ENCODE measurements at regions not wholly inside any gene's neighbourhood (a gene's known extent, or its start where the extent isn't known, plus 50 kb on each side); places are given as distances from the start of the nearest gene placed in this dataset.

- Histone ChIP-seq H3K79me2 (replicated peaks; ENCODE audit: insufficient read depth, low read length) (no peaks in the 10 kb centered on the region), H3K36me3 (ENCODE audit: insufficient read depth, low read length) (no peaks in the 10 kb centered on the region), H3K4me3 (ENCODE audit: low read length) (no peak overlapping the region), H3K4me2 (ENCODE audit: low read length) (no peak overlapping the region), H4K20me1 (ENCODE audit: insufficient read depth) (no peaks in the 10 kb centered on the region), H3K9me3 (ENCODE audit: low read length) (no peaks in the 10 kb centered on the region), H2AFZ (ENCODE audit: low read depth, low read length) (no peak overlapping the region), H3K9ac (ENCODE audit: low read length) (no peak overlapping the region), H3K27me3 (ENCODE audit: insufficient read depth, low read depth, low read length) (no peaks in the 10 kb centered on the region), H3F3A (ENCODE audit: insufficient read depth, low read length, poor library complexity, severe bottlenecking) (no peaks in the 10 kb centered on the region), H3K9me2 (ENCODE audit: insufficient read depth, low read length) (no peaks in the 10 kb centered on the region), H3K27ac (ENCODE audit: low read length) (no peak overlapping the region)
- TF ChIP-seq EP300 (conservative IDR thresholded peaks at IDR 0.05; ENCODE audit: poor library complexity, severe bottlenecking): no peak
- no peak for TF ChIP-seq REST (IDR thresholded peaks at IDR 0.05; ENCODE audit: borderline replicate concordance)
- no peak for TF ChIP-seq EZH2 (IDR thresholded peaks at IDR 0.05; ENCODE audit: borderline replicate concordance, insufficient read depth, low read length, poor library complexity, severe bottlenecking)
- no peak for TF ChIP-seq TAF1 (IDR thresholded peaks at IDR 0.05; ENCODE audit: low read depth)
- TF ChIP-seq RAD21 (conservative IDR thresholded peaks at IDR 0.05): no peak
- no peak for TF ChIP-seq MXI1 (conservative IDR thresholded peaks at IDR 0.05; ENCODE audit: poor library complexity, severe bottlenecking)
- TF ChIP-seq SMC3 (conservative IDR thresholded peaks at IDR 0.05; ENCODE audit: poor library complexity): no peak
- TF ChIP-seq CTCF (IDR thresholded peaks at IDR 0.05; ENCODE audit: poor library complexity, severe bottlenecking): no peak
- no peak for TF ChIP-seq POLR2AphosphoS5 (IDR thresholded peaks at IDR 0.05)
Measured at GRCh38 chr13:80481588-80481987, 140.7 kb upstream of the SPRY2 start.

GRCh38 chr13:80477661-80478443 is 136.9 kb upstream of the SPRY2 start:
- no peaks in the 10 kb centered on the region for H3K79me2 ChIP-seq (replicated peaks; ENCODE audit: insufficient read depth, low read length)
- no peak overlapping the region for H3K27ac ChIP-seq (ENCODE audit: low read length)
- no peaks in the 10 kb centered on the region for H3F3A ChIP-seq (ENCODE audit: insufficient read depth, low read length, poor library complexity, severe bottlenecking)
- H3K9ac ChIP-seq (ENCODE audit: low read length): no peak overlapping the region
- no peaks in the 10 kb centered on the region for H3K9me2 ChIP-seq (ENCODE audit: insufficient read depth, low read length)
- H3K36me3 ChIP-seq (ENCODE audit: insufficient read depth, low read length): no peaks in the 10 kb centered on the region
- H3K27me3 ChIP-seq (ENCODE audit: insufficient read depth, low read depth, low read length): no peaks in the 10 kb centered on the region
- no peak overlapping the region for H2AFZ ChIP-seq (ENCODE audit: low read depth, low read length)
- TF ChIP-seq SMC3 (conservative IDR thresholded peaks at IDR 0.05; ENCODE audit: poor library complexity): no peak
- no peak for TF ChIP-seq CTCF (IDR thresholded peaks at IDR 0.05; ENCODE audit: poor library complexity, severe bottlenecking)
- no peak for TF ChIP-seq POLR2AphosphoS5 (IDR thresholded peaks at IDR 0.05)
- no peak for TF ChIP-seq MXI1 (conservative IDR thresholded peaks at IDR 0.05; ENCODE audit: poor library complexity, severe bottlenecking)
- TF ChIP-seq RAD21 (conservative IDR thresholded peaks at IDR 0.05): no peak
- no peak for TF ChIP-seq TAF1 (IDR thresholded peaks at IDR 0.05; ENCODE audit: low read depth)
- TF ChIP-seq EZH2 (IDR thresholded peaks at IDR 0.05; ENCODE audit: borderline replicate concordance, insufficient read depth, low read length, poor library complexity, severe bottlenecking): no peak
- no peak for TF ChIP-seq REST (IDR thresholded peaks at IDR 0.05; ENCODE audit: borderline replicate concordance)
- TF ChIP-seq EP300 (conservative IDR thresholded peaks at IDR 0.05; ENCODE audit: poor library complexity, severe bottlenecking): no peak
- no peak overlapping the region for H3K4me2 ChIP-seq (ENCODE audit: low read length)
- H3K4me3 ChIP-seq (ENCODE audit: low read length): no peak overlapping the region
- no peaks in the 10 kb centered on the region for H4K20me1 ChIP-seq (ENCODE audit: insufficient read depth)
- no peaks in the 10 kb centered on the region for H3K9me3 ChIP-seq (ENCODE audit: low read length)
